ENCODE measurements at regions not wholly inside any gene's neighbourhood (a gene's known extent, or its start where the extent isn't known, plus 50 kb on each side); places are given as distances from the start of the nearest gene placed in this dataset.

- DNase-seq: no peak
- Histone ChIP-seq H3K36me3 (replicated peaks in 1 of 2; ENCODE audit: control insufficient read depth in 1 of 2, insufficient read depth in 2 of 2, low read length in 2 of 2) (no peaks in the 10 kb centered on the region), H3K4me1 (ENCODE audit: control insufficient read depth in 1 of 2, insufficient read depth in 2 of 2, low read length in 2 of 2) (no peaks in the 10 kb centered on the region), H3K4me2 (replicated peaks; ENCODE audit: extremely low read depth, low read length, poor library complexity, severe bottlenecking) (no peak overlapping the region), H3K9ac (ENCODE audit: insufficient read depth, low read length, poor library complexity, severe bottlenecking) (no peak overlapping the region), H3K4me3 (replicated peaks in 1 of 3; ENCODE audit: low read depth in 2 of 3, low read length in 3 of 3) (no peak overlapping the region), H3K79me2 (ENCODE audit: insufficient read depth, low read length) (no peaks in the 10 kb centered on the region), H4K20me1 (ENCODE audit: insufficient read depth, low read length) (no peaks in the 10 kb centered on the region), H2AFZ (ENCODE audit: insufficient read depth, low read depth, low read length, poor library complexity, severe bottlenecking) (no peak overlapping the region), H3K27ac (ENCODE audit: low read depth in 1 of 2, low read length in 2 of 2) (no peak overlapping the region), H3K27me3 (ENCODE audit: control insufficient read depth in 2 of 2, insufficient read depth in 2 of 2, low read length in 2 of 2) (no peaks in the 10 kb centered on the region), H3K9me3 (replicated peaks in 1 of 2; ENCODE audit: control insufficient read depth in 1 of 2, insufficient read depth in 1 of 2, low read length in 2 of 2) (peaks cover 5 to 8% of the 10 kb centered on the region in 2 donors)
- no peaks in the 10 kb centered on the region for H3K36me3 Mint-ChIP-seq
- no peak overlapping the region for H3K27ac Mint-ChIP-seq
- no peak overlapping the region for H3K4me3 Mint-ChIP-seq
- intact Hi-C loops (cut with micrococcal nuclease): no loop called here
- H3K9me3 Mint-ChIP-seq: peaks cover 0 to 12% (median 5%) of the 10 kb centered on the region in 7 donors
- no CpG with 5 or more reads among the region's 2 CpGs for WGBS (ENCODE audit: insufficient coverage)
- no peaks in the 10 kb centered on the region for H3K27me3 Mint-ChIP-seq (ENCODE audit: low read depth in 3 of 3)
- no peaks in the 10 kb centered on the region for H3K4me1 Mint-ChIP-seq
- TF ChIP-seq CTCF (IDR thresholded peaks at IDR 0.05): no peak
These were observed 742.7 kb upstream of the SLC35B3 start for GRCh38 chr6:9178071-9178470.

- H3K79me2 ChIP-seq (ENCODE audit: insufficient read depth, low read length): no peaks in the 10 kb centered on the region
- WGBS (ENCODE audit: insufficient coverage): 82% methylated on average over 6 of the region's 7 CpGs
- DNase-seq: no peak
- H3K4me2 ChIP-seq (replicated peaks; ENCODE audit: extremely low read depth, low read length, poor library complexity, severe bottlenecking): no peak overlapping the region
- no peaks in the 10 kb centered on the region for H3K27me3 Mint-ChIP-seq (ENCODE audit: low read depth in 3 of 3)
- H3K27ac Mint-ChIP-seq: no peak overlapping the region
- no peaks in the 10 kb centered on the region for H3K36me3 Mint-ChIP-seq
- intact Hi-C loops (cut with micrococcal nuclease): no loop called here
- H3K27ac ChIP-seq (ENCODE audit: low read depth in 1 of 2, low read length in 2 of 2): no peak overlapping the region
- no peaks in the 10 kb centered on the region for H4K20me1 ChIP-seq (ENCODE audit: insufficient read depth, low read length)
- H3K4me3 ChIP-seq (replicated peaks in 1 of 3; ENCODE audit: low read depth in 2 of 3, low read length in 3 of 3): no peak overlapping the region
- no peaks in the 10 kb centered on the region for H3K36me3 ChIP-seq (replicated peaks in 1 of 2; ENCODE audit: control insufficient read depth in 1 of 2, insufficient read depth in 2 of 2, low read length in 2 of 2)
- H3K27me3 ChIP-seq (ENCODE audit: control insufficient read depth in 2 of 2, insufficient read depth in 2 of 2, low read length in 2 of 2): no peaks in the 10 kb centered on the region
- H3K4me1 ChIP-seq (ENCODE audit: control insufficient read depth in 1 of 2, insufficient read depth in 2 of 2, low read length in 2 of 2): no peaks in the 10 kb centered on the region
- H3K4me3 Mint-ChIP-seq: no peak overlapping the region
- H3K9ac ChIP-seq (ENCODE audit: insufficient read depth, low read length, poor library complexity, severe bottlenecking): no peak overlapping the region
- H2AFZ ChIP-seq (ENCODE audit: insufficient read depth, low read depth, low read length, poor library complexity, severe bottlenecking): no peak overlapping the region
- TF ChIP-seq CTCF (IDR thresholded peaks at IDR 0.05): no peak
- peaks cover 0 to 14% (median 7%) of the 10 kb centered on the region in 7 donors for H3K9me3 Mint-ChIP-seq
- H3K9me3 ChIP-seq (replicated peaks in 1 of 2; ENCODE audit: control insufficient read depth in 1 of 2, insufficient read depth in 1 of 2, low read length in 2 of 2): peaks cover 9 to 12% of the 10 kb centered on the region in 2 donors
- H3K4me1 Mint-ChIP-seq: no peaks in the 10 kb centered on the region
These were observed 737.9 kb upstream of the SLC35B3 start for GRCh38 chr6:9173229-9173628.
